H9 (cell line): ENCODE measurements at regions not wholly inside any gene's neighbourhood (a gene's known extent, or its start where the extent isn't known, plus 50 kb on each side); places are given as distances from the start of the nearest gene placed in this dataset.

Experiments
- DNase-seq: peaks from one replicate; pipeline ENCODE4 v3.0.0-alpha.2; 2017
- H2AFZ ChIP-seq: one replicate; pipeline ENCODE4 v1.6.1; 2013; ENCODE audit warnings: mild to moderate bottlenecking, low read length, control low read depth, moderate library complexity
- H2AK5ac ChIP-seq: 2 replicates; pipeline ENCODE4 v1.6.1; 2013; ENCODE audit warnings: low read length, control low read depth, mixed read lengths; ENCODE audit not compliant: insufficient read length
- H2BK120ac ChIP-seq: one replicate; pipeline ENCODE4 v1.6.1; 2013; ENCODE audit warnings: low read depth, mild to moderate bottlenecking, low read length, control low read depth, inconsistent platforms; ENCODE audit not compliant: poor library complexity, severe bottlenecking
- H2BK12ac ChIP-seq: 2 replicates; pipeline ENCODE4 v1.6.1; 2013; ENCODE audit warnings: low read length, control low read depth, mixed read lengths, low read depth; ENCODE audit not compliant: insufficient read length
- H2BK15ac ChIP-seq: 2 replicates; pipeline ENCODE4 v1.6.1; 2013; ENCODE audit warnings: low read depth, low read length, control low read depth
- H2BK20ac ChIP-seq: one replicate; pipeline ENCODE4 v1.6.1; 2013; ENCODE audit warnings: low read depth, mild to moderate bottlenecking, low read length, control low read depth, inconsistent platforms; ENCODE audit not compliant: poor library complexity, severe bottlenecking
- H2BK5ac ChIP-seq: 2 replicates; pipeline ENCODE4 v1.6.1; 2013; ENCODE audit warnings: low read length, control low read depth, mixed read lengths; ENCODE audit not compliant: insufficient read length
- H3K14ac ChIP-seq: 2 replicates; pipeline ENCODE4 v1.6.1; 2013; ENCODE audit warnings: low read length, control low read depth; ENCODE audit not compliant: insufficient read depth
- H3K18ac ChIP-seq: 2 replicates; pipeline ENCODE4 v1.6.1; 2013; ENCODE audit warnings: low read depth, mild to moderate bottlenecking, mixed read lengths, low read length, control low read depth; ENCODE audit not compliant: insufficient read length
- H3K23ac ChIP-seq: 2 replicates; pipeline ENCODE4 v1.6.1; 2013; ENCODE audit warnings: low read length, control low read depth, mixed read lengths, low read depth; ENCODE audit not compliant: insufficient read length
- H3K23me2 ChIP-seq: 2 replicates; pipeline ENCODE4 v1.6.1; 2013; ENCODE audit warnings: low read depth, mild to moderate bottlenecking, mixed read lengths, low read length, control low read depth; ENCODE audit not compliant: insufficient read length, poor library complexity, severe bottlenecking
- H3K27ac ChIP-seq: 2 replicates; pipeline ENCODE4 v1.5.1; 2013; ENCODE audit warnings: low read length, control low read depth, mixed read lengths, low read depth; ENCODE audit not compliant: insufficient read length
- H3K27me3 ChIP-seq: 2 replicates; pipeline ENCODE4 v1.6.1; 2013; ENCODE audit warnings: low read length, control low read depth, inconsistent platforms; ENCODE audit not compliant: insufficient read depth
- H3K4ac ChIP-seq: 2 replicates; pipeline ENCODE4 v1.6.1; 2013; ENCODE audit warnings: low read depth, mild to moderate bottlenecking, control low read depth, inconsistent platforms, low read length, moderate library complexity
- H3K4me1 ChIP-seq: 2 replicates; pipeline ENCODE4 v1.6.1; 2013; ENCODE audit warnings: low read length, control low read depth, inconsistent platforms; ENCODE audit not compliant: insufficient read depth
- H3K4me2 ChIP-seq: 2 replicates; pipeline ENCODE4 v1.6.1; 2013; ENCODE audit warnings: low read length, control low read depth, mixed read lengths; ENCODE audit not compliant: insufficient read length, insufficient read depth
- H3K56ac ChIP-seq: 2 replicates; pipeline ENCODE4 v1.6.1; 2013; ENCODE audit warnings: low read depth, mild to moderate bottlenecking, mixed read lengths, low read length, control low read depth; ENCODE audit not compliant: insufficient read length
- H3K79me1 ChIP-seq: 2 replicates; pipeline ENCODE4 v1.6.1; 2013; ENCODE audit warnings: low read depth, mild to moderate bottlenecking, moderate library complexity, low read length, control low read depth, inconsistent platforms; ENCODE audit not compliant: insufficient read depth, poor library complexity, severe bottlenecking
- H3K79me2 ChIP-seq: 2 replicates; pipeline ENCODE4 v1.6.1; 2013; ENCODE audit warnings: low read length, control low read depth, inconsistent platforms; ENCODE audit not compliant: insufficient read depth
- H3K9ac ChIP-seq: 2 replicates; pipeline ENCODE4 v1.6.1; 2013; ENCODE audit warnings: low read length, control low read depth, mixed read lengths; ENCODE audit not compliant: insufficient read length; ENCODE audit errors: extremely low read depth
- H3K9me3 ChIP-seq: one replicate; pipeline ENCODE4 v1.6.1; 2013; ENCODE audit warnings: low read depth, low read length, inconsistent platforms; ENCODE audit not compliant: control insufficient read depth
- H3T11ph ChIP-seq: one replicate; pipeline ENCODE4 v1.6.1; 2013; ENCODE audit warnings: mild to moderate bottlenecking, low read length, control low read depth, inconsistent platforms
- H4K20me1 ChIP-seq: one replicate; pipeline ENCODE4 v1.6.1; 2013; ENCODE audit not compliant: control insufficient read depth, insufficient read length, insufficient read depth
- H4K5ac ChIP-seq: 2 replicates; pipeline ENCODE4 v1.6.1; 2013; ENCODE audit warnings: low read depth, mild to moderate bottlenecking, mixed read lengths, low read length, control low read depth; ENCODE audit not compliant: insufficient read length
- H4K8ac ChIP-seq: replicated peaks from 2 replicates; pipeline ENCODE4 v1.6.1; 2013; ENCODE audit warnings: low read length, control low read depth, mixed read lengths, low read depth; ENCODE audit not compliant: insufficient read length
- H4K91ac ChIP-seq: 2 replicates; pipeline ENCODE4 v1.6.1; 2013; ENCODE audit warnings: low read depth, mild to moderate bottlenecking, moderate library complexity, mixed read lengths, low read length, control low read depth; ENCODE audit not compliant: insufficient read length
- H3K27ac Mint-ChIP-seq, 3 experiments: 2 replicates in 2 of 3; 3 replicates in 1 of 3; pipeline ENCODE4 v1.8.0; 2020 to 2021; ENCODE audit warnings: mixed read lengths in 3 of 3, mild to moderate bottlenecking in 1 of 3, moderate library complexity in 1 of 3
- H3K27me3 Mint-ChIP-seq: 2 replicates; pipeline ENCODE4 v1.8.0; 2021; ENCODE audit warnings: low read depth, mild to moderate bottlenecking, moderate library complexity, mixed read lengths
- H3K36me3 Mint-ChIP-seq, 3 experiments: 2 replicates in 2 of 3; 3 replicates in 1 of 3; pipeline ENCODE4 v1.8.0; 2020 to 2021; ENCODE audit warnings: low read depth in 3 of 3, mixed read lengths in 3 of 3; ENCODE audit not compliant: insufficient read depth in 1 of 3
- H3K4me1 Mint-ChIP-seq, 2 experiments: 2 replicates each; pipeline ENCODE4 v1.8.0; 2020; ENCODE audit warnings: mixed read lengths in 2 of 2
- H3K4me3 Mint-ChIP-seq, 2 experiments: 2 replicates in 1 of 2; 3 replicates in 1 of 2; pipeline ENCODE4 v1.8.0; 2020 to 2021; ENCODE audit warnings: mild to moderate bottlenecking in 2 of 2, mixed read lengths in 2 of 2, moderate library complexity in 1 of 2
- H3K9me3 Mint-ChIP-seq, 2 experiments: 2 replicates in 1 of 2; 3 replicates in 1 of 2; pipeline ENCODE4 v1.8.0; 2020; ENCODE audit warnings: mild to moderate bottlenecking in 2 of 2, mixed read lengths in 2 of 2, moderate library complexity in 1 of 2
- WGBS: extraction: QIAGEN DNeasy Blood & Tissue Kit; methylation state at CpG from one replicate; pipeline ENCODE4 v1.1.7; 2013; ENCODE audit warnings: missing lambda C conversion rate, low lambda C conversion rate, mixed read lengths; ENCODE audit not compliant: insufficient read length; ENCODE audit errors: extremely low coverage; 5-methylcytosine and 5-hydroxymethylcytosine counted together
- TF ChIP-seq, protein P1 (sequence below): fragments of 200-600 bp; sonication (generic); conservative IDR thresholded peaks from 3 replicates; pipeline ENCODE4 v1.8.0; 2021; ENCODE audit warnings: antibody characterized with exemption, mild to moderate bottlenecking

GRCh38 chrX:44675362-44676024 is 132.8 kb upstream of the FUNDC1 start:
- no peak overlapping the region for H2BK5ac ChIP-seq
- H3K27me3 ChIP-seq: no peaks in the 10 kb centered on the region
- H2BK15ac ChIP-seq: no peak overlapping the region
- no peak overlapping the region for H3K23ac ChIP-seq
- H3K56ac ChIP-seq: no peak overlapping the region
- no peak overlapping the region for H2BK12ac ChIP-seq
- no peaks in the 10 kb centered on the region for H3K4me1 Mint-ChIP-seq
- peaks cover 10% of the 10 kb centered on the region for H3K9me3 ChIP-seq
- no CpG with 5 or more reads among the region's 10 CpGs for WGBS
- no peak overlapping the region for H2AFZ ChIP-seq
- peaks cover 59 to 67% of the 10 kb centered on the region in 2 experiments for H3K9me3 Mint-ChIP-seq
- no peak overlapping the region for H3K9ac ChIP-seq
- no peaks in the 10 kb centered on the region for H3K23me2 ChIP-seq
- no peak overlapping the region for H3K27ac Mint-ChIP-seq
- H4K8ac ChIP-seq: no peak overlapping the region
- H3K27ac ChIP-seq: no peak overlapping the region
- no peaks in the 10 kb centered on the region for H3K79me1 ChIP-seq
- no peaks in the 10 kb centered on the region for H4K20me1 ChIP-seq
- H3K4me1 ChIP-seq: no peaks in the 10 kb centered on the region
- peaks cover 0 to 1% (median 0%) of the 10 kb centered on the region in 3 experiments; a peak in 2 of 7 replicates for H3K36me3 Mint-ChIP-seq
- H3K79me2 ChIP-seq: no peaks in the 10 kb centered on the region
- H3K4me3 Mint-ChIP-seq: no peak overlapping the region
- TF ChIP-seq, protein P1, sequence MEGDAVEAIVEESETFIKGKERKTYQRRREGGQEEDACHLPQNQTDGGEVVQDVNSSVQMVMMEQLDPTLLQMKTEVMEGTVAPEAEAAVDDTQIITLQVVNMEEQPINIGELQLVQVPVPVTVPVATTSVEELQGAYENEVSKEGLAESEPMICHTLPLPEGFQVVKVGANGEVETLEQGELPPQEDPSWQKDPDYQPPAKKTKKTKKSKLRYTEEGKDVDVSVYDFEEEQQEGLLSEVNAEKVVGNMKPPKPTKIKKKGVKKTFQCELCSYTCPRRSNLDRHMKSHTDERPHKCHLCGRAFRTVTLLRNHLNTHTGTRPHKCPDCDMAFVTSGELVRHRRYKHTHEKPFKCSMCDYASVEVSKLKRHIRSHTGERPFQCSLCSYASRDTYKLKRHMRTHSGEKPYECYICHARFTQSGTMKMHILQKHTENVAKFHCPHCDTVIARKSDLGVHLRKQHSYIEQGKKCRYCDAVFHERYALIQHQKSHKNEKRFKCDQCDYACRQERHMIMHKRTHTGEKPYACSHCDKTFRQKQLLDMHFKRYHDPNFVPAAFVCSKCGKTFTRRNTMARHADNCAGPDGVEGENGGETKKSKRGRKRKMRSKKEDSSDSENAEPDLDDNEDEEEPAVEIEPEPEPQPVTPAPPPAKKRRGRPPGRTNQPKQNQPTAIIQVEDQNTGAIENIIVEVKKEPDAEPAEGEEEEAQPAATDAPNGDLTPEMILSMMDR: no peak
- no peak overlapping the region for H2BK120ac ChIP-seq
- H3K4me2 ChIP-seq: no peak overlapping the region
- H4K91ac ChIP-seq: no peak overlapping the region
- no peak overlapping the region for H3T11ph ChIP-seq
- no peak overlapping the region for H4K5ac ChIP-seq
- no peak overlapping the region for H3K14ac ChIP-seq
- H3K27me3 Mint-ChIP-seq: no peaks in the 10 kb centered on the region
- H2AK5ac ChIP-seq: no peak overlapping the region
- no peak overlapping the region for H3K4ac ChIP-seq
- no peak overlapping the region for H2BK20ac ChIP-seq
- H3K18ac ChIP-seq: no peak overlapping the region
- peak; percentile 30 for DNase-seq
